ENCODE measurements at regions not wholly inside any gene's neighbourhood (a gene's known extent, or its start where the extent isn't known, plus 50 kb on each side); places are given as distances from the start of the nearest gene placed in this dataset.

DNA sequence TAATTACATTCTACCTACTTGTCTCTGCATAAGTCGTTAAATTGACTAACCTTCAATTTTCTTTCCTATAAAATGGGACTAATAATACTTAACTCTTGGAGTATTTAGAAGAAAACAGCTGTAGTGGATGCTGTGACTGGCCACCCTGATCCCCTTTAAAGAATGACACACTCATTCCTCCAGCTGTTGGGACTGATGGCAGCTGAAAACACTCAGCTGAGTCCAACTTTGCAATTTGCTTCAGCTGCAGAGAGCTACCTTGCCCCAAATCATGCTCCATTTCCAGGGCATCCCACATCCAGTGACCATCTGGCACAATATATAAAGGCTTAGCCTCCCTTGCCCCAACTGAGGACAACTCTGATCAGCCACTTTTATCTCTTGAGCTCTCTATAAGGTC is 89.1 kb downstream of the MID1IP1 start:
- Histone ChIP-seq H3K4me1 (ENCODE audit: low read depth) (peaks cover 21% of the 10 kb centered on the region), H3K9me3 (ENCODE audit: low read depth) (no peaks in the 10 kb centered on the region), H3K4me3 (no peak overlapping the region), H3K27me3 (no peaks in the 10 kb centered on the region), H3K27ac (no peak overlapping the region), H3K36me3 (no peaks in the 10 kb centered on the region)
- no peak for DNase-seq (ENCODE audit: low read depth in 1 of 2, low spot score in 1 of 2)
- TF ChIP-seq, protein P1, sequence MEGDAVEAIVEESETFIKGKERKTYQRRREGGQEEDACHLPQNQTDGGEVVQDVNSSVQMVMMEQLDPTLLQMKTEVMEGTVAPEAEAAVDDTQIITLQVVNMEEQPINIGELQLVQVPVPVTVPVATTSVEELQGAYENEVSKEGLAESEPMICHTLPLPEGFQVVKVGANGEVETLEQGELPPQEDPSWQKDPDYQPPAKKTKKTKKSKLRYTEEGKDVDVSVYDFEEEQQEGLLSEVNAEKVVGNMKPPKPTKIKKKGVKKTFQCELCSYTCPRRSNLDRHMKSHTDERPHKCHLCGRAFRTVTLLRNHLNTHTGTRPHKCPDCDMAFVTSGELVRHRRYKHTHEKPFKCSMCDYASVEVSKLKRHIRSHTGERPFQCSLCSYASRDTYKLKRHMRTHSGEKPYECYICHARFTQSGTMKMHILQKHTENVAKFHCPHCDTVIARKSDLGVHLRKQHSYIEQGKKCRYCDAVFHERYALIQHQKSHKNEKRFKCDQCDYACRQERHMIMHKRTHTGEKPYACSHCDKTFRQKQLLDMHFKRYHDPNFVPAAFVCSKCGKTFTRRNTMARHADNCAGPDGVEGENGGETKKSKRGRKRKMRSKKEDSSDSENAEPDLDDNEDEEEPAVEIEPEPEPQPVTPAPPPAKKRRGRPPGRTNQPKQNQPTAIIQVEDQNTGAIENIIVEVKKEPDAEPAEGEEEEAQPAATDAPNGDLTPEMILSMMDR (IDR thresholded peaks at IDR 0.05; ENCODE audit: low read depth, low read length), result no peak

DNA sequence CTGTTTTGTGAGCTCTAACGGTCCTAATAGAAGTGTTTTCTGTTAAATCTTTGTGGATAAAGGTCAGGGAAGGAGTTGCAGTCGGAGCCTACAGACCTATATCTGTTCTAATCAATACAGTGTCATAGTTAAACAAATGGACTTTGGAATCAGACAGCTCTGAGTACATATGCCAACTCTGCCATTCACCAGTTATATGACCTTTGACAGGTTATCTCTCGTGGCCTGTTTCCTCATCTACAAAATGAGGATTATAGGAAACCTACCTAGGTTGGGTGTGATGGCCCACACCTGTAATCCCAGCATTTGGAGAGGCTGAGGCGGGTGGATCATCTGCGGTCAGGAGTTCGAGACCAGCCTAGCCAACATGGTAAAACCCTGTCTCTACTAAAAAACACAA is 89.7 kb downstream of the MID1IP1 start:
- H3K4me1 ChIP-seq (ENCODE audit: low read depth), result peaks cover 21% of the 10 kb centered on the region
- TF ChIP-seq, protein P1 (IDR thresholded peaks at IDR 0.05; ENCODE audit: low read depth, low read length), result no peak
- no peak for DNase-seq (ENCODE audit: low read depth in 1 of 2, low spot score in 1 of 2)
- H3K27ac ChIP-seq, result no peak overlapping the region
- no peaks in the 10 kb centered on the region for H3K27me3 ChIP-seq
- H3K4me3 ChIP-seq, result no peak overlapping the region
- H3K36me3 ChIP-seq, result no peaks in the 10 kb centered on the region
- no peaks in the 10 kb centered on the region for H3K9me3 ChIP-seq (ENCODE audit: low read depth)

DNA sequence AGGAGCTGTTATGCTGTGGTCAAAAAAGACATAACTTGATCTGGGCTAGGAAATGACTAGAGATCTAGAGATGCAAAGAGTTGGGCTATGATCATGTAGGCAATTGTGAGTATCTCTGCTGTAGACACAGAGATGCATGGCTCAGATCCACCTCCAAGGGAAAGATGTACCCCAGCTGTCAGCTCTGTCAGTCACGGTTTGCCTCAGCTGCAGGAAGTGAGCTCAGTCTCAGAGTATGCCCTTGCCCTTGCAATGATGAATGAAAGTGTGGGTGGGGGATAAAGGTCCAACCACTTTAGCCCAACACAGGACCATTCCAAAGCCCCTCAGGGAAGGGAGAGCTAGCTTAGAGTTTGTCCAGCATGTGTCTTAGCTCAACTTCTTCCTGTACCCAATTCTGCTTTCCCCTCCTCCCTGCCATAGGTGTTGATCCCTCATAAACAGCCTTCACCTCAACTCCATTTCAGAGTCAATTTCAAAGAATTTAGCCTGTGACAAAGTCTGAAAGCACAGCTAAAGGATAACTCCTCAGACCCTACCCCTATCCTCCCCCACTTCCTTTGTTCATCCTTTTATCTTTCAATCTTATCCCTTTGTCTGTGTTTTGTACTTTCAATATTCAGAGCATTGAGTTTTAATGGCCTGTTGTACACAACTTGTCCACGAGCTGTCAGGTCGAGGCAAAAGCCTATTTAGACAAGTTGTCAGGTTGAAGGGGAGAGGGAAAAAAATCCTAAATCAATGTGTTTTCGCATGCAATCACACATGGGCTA is 90.6 kb downstream of the MID1IP1 start:
- Histone ChIP-seq H3K4me3 (no peak overlapping the region), H3K27me3 (no peaks in the 10 kb centered on the region), H3K4me1 (ENCODE audit: low read depth) (peaks cover 21% of the 10 kb centered on the region), H3K36me3 (no peaks in the 10 kb centered on the region), H3K9me3 (ENCODE audit: low read depth) (no peaks in the 10 kb centered on the region), H3K27ac (peak overlapping the region; percentile 74)
- DNase-seq (ENCODE audit: low read depth in 1 of 2, low spot score in 1 of 2), result no peak
- TF ChIP-seq, protein P1 (IDR thresholded peaks at IDR 0.05; ENCODE audit: low read depth, low read length), result no peak

DNA sequence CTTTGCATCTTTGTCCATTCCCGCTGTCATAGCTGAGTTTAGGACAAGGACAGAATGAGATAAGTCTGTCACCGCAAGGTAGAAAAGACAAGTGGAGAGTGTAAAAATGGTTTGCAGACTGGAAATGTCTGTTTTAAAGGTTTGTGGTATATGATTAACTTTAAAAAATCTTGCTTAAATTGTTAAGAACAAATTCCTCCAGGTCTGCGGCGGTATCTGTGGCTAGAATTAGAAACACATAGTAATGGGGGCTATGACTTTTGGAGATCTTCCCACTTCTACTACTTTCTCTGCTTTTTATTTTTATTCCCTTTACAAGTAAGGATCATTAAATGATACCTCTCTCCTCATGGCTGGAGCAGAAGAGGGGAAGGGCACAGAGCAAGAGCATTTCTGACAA is 92.2 kb downstream of the MID1IP1 start:
- no peak overlapping the region for H3K4me3 ChIP-seq
- DNase-seq (ENCODE audit: low read depth in 1 of 2, low spot score in 1 of 2), result no peak
- no peaks in the 10 kb centered on the region for H3K9me3 ChIP-seq (ENCODE audit: low read depth)
- no peaks in the 10 kb centered on the region for H3K27me3 ChIP-seq
- peaks cover 21% of the 10 kb centered on the region for H3K4me1 ChIP-seq (ENCODE audit: low read depth)
- H3K36me3 ChIP-seq, result no peaks in the 10 kb centered on the region
- peak overlapping the region; percentile 74 for H3K27ac ChIP-seq
- TF ChIP-seq, protein P1 (IDR thresholded peaks at IDR 0.05; ENCODE audit: low read depth, low read length), result no peak

DNA sequence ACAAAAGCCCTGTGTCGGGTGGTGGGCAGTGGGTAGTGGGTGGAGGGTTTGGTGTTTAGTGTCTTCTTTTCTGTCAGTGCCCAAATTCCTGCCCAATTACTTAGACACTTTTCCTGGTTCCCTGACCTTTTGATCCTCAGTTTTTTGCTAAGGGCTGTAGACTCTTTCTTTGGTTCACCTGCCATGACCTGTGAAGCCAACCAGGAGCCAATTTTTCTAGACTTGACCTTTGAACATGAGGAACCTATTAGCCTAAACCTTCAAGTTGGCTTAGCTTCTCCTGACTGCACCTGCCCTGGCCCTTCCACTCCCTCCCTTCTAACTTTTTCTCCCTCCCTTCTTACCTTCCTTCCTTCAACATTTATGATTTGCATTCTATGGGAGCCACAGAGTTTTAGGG is 94.5 kb downstream of the MID1IP1 start:
- TF ChIP-seq, protein P1 (IDR thresholded peaks at IDR 0.05; ENCODE audit: low read depth, low read length), result no peak
- Histone ChIP-seq H3K4me3 (no peak overlapping the region), H3K27me3 (no peaks in the 10 kb centered on the region), H3K36me3 (no peaks in the 10 kb centered on the region), H3K4me1 (ENCODE audit: low read depth) (peaks cover 21% of the 10 kb centered on the region), H3K9me3 (ENCODE audit: low read depth) (no peaks in the 10 kb centered on the region), H3K27ac (no peak overlapping the region)
- DNase-seq (ENCODE audit: low read depth in 1 of 2, low spot score in 1 of 2), result no peak
